Caco-2 (cell line): ENCODE measurements at regions not wholly inside any gene's neighbourhood (a gene's known extent, or its start where the extent isn't known, plus 50 kb on each side); places are given as distances from the start of the nearest gene placed in this dataset.

Source experiments
- BruUV-seq: library from RNA; stranded (reverse); fragments of 400-500 nt; replicated peaks from 2 replicates; lab custom pipeline; 2021; lab: Mats Ljungman, UMichigan
- CTCF ChIA-PET: fragments of 300-600 bp; sonication (Branson Sonifier 250); formaldehyde crosslinking; loops from one replicate; lab custom pipeline; 2022; ENCODE audit warnings: antibody characterized with exemption; lab: Charles Lee
- POLR2A ChIA-PET: fragments of 300-600 bp; sonication (Branson Sonifier 250); formaldehyde crosslinking; loops from one replicate; lab custom pipeline; 2022; ENCODE audit warnings: antibody characterized with exemption; lab: Charles Lee
- DNase-seq, 2 experiments: peaks; one replicate each; pipeline versions ENCODE4 v3.0.0 to v3.0.0-alpha.2; 2020 to 2022
- H3K27me3 ChIP-seq: replicated peaks from 2 replicates; pipeline ENCODE4 v1.6.0; 2011; ENCODE audit warnings: low read length; ENCODE audit not compliant: control insufficient read depth, insufficient read depth
- H3K36me3 ChIP-seq: 2 replicates; pipeline ENCODE4 v1.5.1; 2011; ENCODE audit warnings: low read length; ENCODE audit not compliant: control insufficient read depth, insufficient read depth
- H3K4me1 ChIP-seq: fragments of 250-450 bp; sonication (Bioruptor Pico); 2 replicates; pipeline ENCODE4 v1.5.1; 2020; ENCODE audit warnings: mild to moderate bottlenecking
- H3K4me3 ChIP-seq: 2 replicates; pipeline ENCODE4 v1.5.1; 2011; ENCODE audit warnings: low read depth, mild to moderate bottlenecking, control low read depth, low read length
- H3K9me3 ChIP-seq: fragments of 250-450 bp; sonication (Bioruptor Pico); 2 replicates; pipeline ENCODE4 v1.5.1; 2020; ENCODE audit warnings: mild to moderate bottlenecking, moderate library complexity
- H3K27ac Mint-ChIP-seq: one replicate; pipeline ENCODE4 v1.8.0; 2022; ENCODE audit warnings: mixed read lengths; ENCODE audit not compliant: unreplicated experiment
- H3K27me3 Mint-ChIP-seq: one replicate; pipeline ENCODE4 v1.8.0; 2022; ENCODE audit warnings: mixed read lengths; ENCODE audit not compliant: insufficient read depth, unreplicated experiment
- H3K36me3 Mint-ChIP-seq: one replicate; pipeline ENCODE4 v1.8.0; 2022; ENCODE audit warnings: mild to moderate bottlenecking, mixed read lengths; ENCODE audit not compliant: insufficient read depth, unreplicated experiment
- H3K4me1 Mint-ChIP-seq: one replicate; pipeline ENCODE4 v1.8.0; 2022; ENCODE audit warnings: low read depth, mixed read lengths; ENCODE audit not compliant: unreplicated experiment
- H3K4me3 Mint-ChIP-seq: one replicate; pipeline ENCODE4 v1.8.0; 2022; ENCODE audit warnings: mild to moderate bottlenecking, moderate library complexity, mixed read lengths; ENCODE audit not compliant: unreplicated experiment
- H3K9me3 Mint-ChIP-seq: one replicate; pipeline ENCODE4 v1.8.0; 2022; ENCODE audit warnings: mixed read lengths; ENCODE audit not compliant: unreplicated experiment
- CTCF ChIP-seq, 2 experiments: fragments of 200-600 bp in 1 of 2; IDR thresholded peaks; 1 replicate in 1 of 2; 2 replicates in 1 of 2; pipeline versions ENCODE4 v1.5.1 to v1.8.0; 2011 to 2022; ENCODE audit warnings: antibody characterized with exemption in 1 of 2, control low read depth in 1 of 2, inconsistent platforms in 1 of 2, low read depth in 1 of 2, low read length in 1 of 2, mild to moderate bottlenecking in 1 of 2, moderate library complexity in 1 of 2; ENCODE audit not compliant: insufficient read depth in 1 of 2, severe bottlenecking in 1 of 2, unreplicated experiment in 1 of 2
- intact Hi-C: fragments of 100-400 bp; cut with micrococcal nuclease; formaldehyde crosslinking; loops from one replicate; pipeline ENCODE4 v1.10.0; 2022; ENCODE audit not compliant: unreplicated experiment

- Mint-ChIP-seq H3K36me3 (no peaks in the 10 kb centered on the region), H3K4me3 (no peak overlapping the region), H3K9me3 (no peaks in the 10 kb centered on the region), H3K27me3 (no peaks in the 10 kb centered on the region), H3K27ac (no peak overlapping the region), H3K4me1 (no peaks in the 10 kb centered on the region)
- no TSS peak for BruUV-seq
- Histone ChIP-seq H3K27me3 (no peaks in the 10 kb centered on the region), H3K9me3 (no peaks in the 10 kb centered on the region), H3K4me1 (no peaks in the 10 kb centered on the region), H3K36me3 (no peaks in the 10 kb centered on the region), H3K4me3 (no peak overlapping the region)
- ChIA-PET POLR2A (no interaction called here), CTCF (no interaction called here)
- TF ChIP-seq CTCF (IDR thresholded peaks at IDR 0.05; ENCODE audit: insufficient read depth in 1 of 2, low read depth in 1 of 2, low read length in 1 of 2, severe bottlenecking in 1 of 2, unreplicated experiment in 1 of 2) = no peak
- no peak for DNase-seq
- intact Hi-C loops = no loop called here
Measured at GRCh38 chr14:38138473-38139138, 69.1 kb upstream of the SSTR1 start.

GRCh38 chr14:38139926-38140325, 67.8 kb upstream of the SSTR1 start:
- CTCF ChIA-PET = no interaction called here
- no peak for DNase-seq
- Histone ChIP-seq H3K4me1 (no peaks in the 10 kb centered on the region), H3K36me3 (no peaks in the 10 kb centered on the region), H3K9me3 (no peaks in the 10 kb centered on the region), H3K4me3 (no peak overlapping the region), H3K27me3 (no peaks in the 10 kb centered on the region)
- Mint-ChIP-seq H3K36me3 (no peaks in the 10 kb centered on the region), H3K4me3 (no peak overlapping the region), H3K9me3 (no peaks in the 10 kb centered on the region), H3K27ac (no peak overlapping the region), H3K27me3 (peaks cover 4% of the 10 kb centered on the region), H3K4me1 (no peaks in the 10 kb centered on the region)
- POLR2A ChIA-PET = no interaction called here
- TF ChIP-seq CTCF (IDR thresholded peaks at IDR 0.05; ENCODE audit: insufficient read depth in 1 of 2, low read depth in 1 of 2, low read length in 1 of 2, severe bottlenecking in 1 of 2, unreplicated experiment in 1 of 2) = no peak
- BruUV-seq = no TSS peak
- intact Hi-C loops = no loop called here

GRCh38 chr14:38143170-38143569, 64.5 kb upstream of the SSTR1 start:
- Histone ChIP-seq H3K4me3 (no peak overlapping the region), H3K9me3 (no peaks in the 10 kb centered on the region), H3K27me3 (no peaks in the 10 kb centered on the region), H3K36me3 (no peaks in the 10 kb centered on the region), H3K4me1 (no peaks in the 10 kb centered on the region)
- intact Hi-C loops = no loop called here
- no peaks in the 10 kb centered on the region for H3K4me1 Mint-ChIP-seq
- H3K9me3 Mint-ChIP-seq = no peaks in the 10 kb centered on the region
- TF ChIP-seq CTCF (IDR thresholded peaks at IDR 0.05; ENCODE audit: insufficient read depth in 1 of 2, low read depth in 1 of 2, low read length in 1 of 2, severe bottlenecking in 1 of 2, unreplicated experiment in 1 of 2) = no peak
- H3K27ac Mint-ChIP-seq = no peak overlapping the region
- H3K36me3 Mint-ChIP-seq = no peaks in the 10 kb centered on the region
- ChIA-PET CTCF (interaction anchor here (0.6 kb wide), 1 partner anchor 90 kb away, joined by 3 read pairs; no protein-coding TSS in a partner anchor), POLR2A (no interaction called here)
- no peak overlapping the region for H3K4me3 Mint-ChIP-seq
- no TSS peak for BruUV-seq
- DNase-seq = no peak
- peaks cover 10% of the 10 kb centered on the region for H3K27me3 Mint-ChIP-seq
